K562 (cell line): ENCODE measurements at regions not wholly inside any gene's neighbourhood (a gene's known extent, or its start where the extent isn't known, plus 50 kb on each side); places are given as distances from the start of the nearest gene placed in this dataset.

Source experiments
- ATAC-seq: fragments of 200-7000 bp; cut with Tn5 transposase; 3 replicates; pipeline ENCODE4 v1.9.1; 2020; ENCODE audit warnings: moderate library complexity
- BruUV-seq: library from RNA; stranded (reverse); fragments of 400-500 nt; replicated peaks from 2 replicates; lab custom pipeline; 2021; lab: Mats Ljungman, UMichigan
- CTCF ChIA-PET: fragments of 300-600 bp; formaldehyde crosslinking; extraction: SDS; loops from one replicate; lab custom pipeline; 2021; ENCODE audit warnings: low intra/inter-chr PET ratio; lab: Yijun Ruan, JAX
- POLR2A ChIA-PET: fragments of 300-600, 350-650 bp; sonication (Branson Sonifier 250); formaldehyde crosslinking; extraction: SDS; loops from one replicate; lab custom pipeline; 2021; ENCODE audit warnings: antibody characterized with exemption, inconsistent platforms; lab: Yijun Ruan, JAX
- DNase-seq, 4 experiments: peaks; one replicate each; pipeline versions ENCODE4 v3.0.0 to v3.0.0-alpha.2; 2011 to 2018; ENCODE audit warnings: low spot score in 3 of 4, mixed read lengths in 3 of 4; ENCODE audit errors: extremely low read depth in 1 of 4
- FAIRE-seq: peaks from 2 replicates; lab custom pipeline; 2011; peaks lifted over from hg19 to GRCh38; lab: Jason Lieb, UNC
- H2AFZ ChIP-seq: 2 replicates; pipeline ENCODE4 v1.6.0; 2011; ENCODE audit warnings: low read depth, low read length, control low read depth, inconsistent platforms
- H3K27ac ChIP-seq: fragments of 200-600 bp; 3 replicates; pipeline ENCODE4 v1.8.0; 2011; ENCODE audit warnings: low read depth, mild to moderate bottlenecking, control low read depth, inconsistent platforms, low read length, moderate library complexity, mixed read lengths; ENCODE audit errors: extremely low read depth
- H3K27me3 ChIP-seq, 2 experiments: fragments of 300-600 bp in 1 of 2; 2 replicates in 1 of 2; 3 replicates in 1 of 2; pipeline versions ENCODE4 v1.6.0 to v1.8.0; 2011; ENCODE audit warnings: inconsistent platforms in 2 of 2, low read length in 2 of 2, mild to moderate bottlenecking in 1 of 2, mixed read lengths in 1 of 2, moderate library complexity in 1 of 2; ENCODE audit not compliant: control insufficient read depth in 2 of 2, insufficient read depth in 2 of 2
- H3K36me3 ChIP-seq: fragments of 300-600 bp; 3 replicates; pipeline ENCODE4 v1.8.0; 2011; ENCODE audit warnings: mild to moderate bottlenecking, low read length, inconsistent platforms; ENCODE audit not compliant: control insufficient read depth, insufficient read depth
- H3K4me1 ChIP-seq, 2 experiments: fragments of 200-600 bp in 1 of 2; replicated peaks in 1 of 2; 2 replicates in 1 of 2; 3 replicates in 1 of 2; pipeline versions ENCODE4 v1.5.1 to v1.8.0; 2011; ENCODE audit warnings: inconsistent platforms in 2 of 2, low read length in 2 of 2, mild to moderate bottlenecking in 1 of 2, mixed read lengths in 1 of 2, moderate library complexity in 1 of 2; ENCODE audit not compliant: control insufficient read depth in 2 of 2, insufficient read depth in 2 of 2
- H3K4me2 ChIP-seq: 2 replicates; pipeline ENCODE4 v1.6.1; 2011; ENCODE audit warnings: low read length, control low read depth, inconsistent platforms, mixed read lengths; ENCODE audit not compliant: insufficient read depth
- H3K4me3 ChIP-seq: fragments of 200-600 bp; sonication (generic), shearing (Covaris generic); 2 replicates; pipeline ENCODE4 v1.5.1; 2016; ENCODE audit warnings: control low read depth, inconsistent platforms
- H3K79me2 ChIP-seq: fragments of 200-600 bp; 3 replicates; pipeline ENCODE4 v1.8.0; 2011; ENCODE audit warnings: low read length, inconsistent platforms; ENCODE audit not compliant: control insufficient read depth, insufficient read depth
- H3K9ac ChIP-seq, 2 experiments: 2 replicates each; pipeline versions ENCODE4 v1.6.0 to v1.6.1; 2011; ENCODE audit warnings: low read depth in 2 of 2, low read length in 2 of 2, control low read depth in 1 of 2, inconsistent platforms in 1 of 2, mild to moderate bottlenecking in 1 of 2, mixed read lengths in 1 of 2; ENCODE audit not compliant: insufficient read depth in 1 of 2
- H3K9me1 ChIP-seq: one replicate; pipeline ENCODE4 v1.6.0; 2011; ENCODE audit warnings: inconsistent platforms, mild to moderate bottlenecking, low read length, moderate library complexity; ENCODE audit not compliant: control insufficient read depth, insufficient read depth
- H3K9me3 ChIP-seq: replicated peaks from 2 replicates; pipeline ENCODE4 v1.5.1; 2011; ENCODE audit warnings: low read depth, low read length, inconsistent platforms; ENCODE audit not compliant: control insufficient read depth, insufficient read depth
- H4K20me1 ChIP-seq: replicated peaks from 2 replicates; pipeline ENCODE4 v1.6.1; 2011; ENCODE audit warnings: low read length, inconsistent platforms, mixed read lengths; ENCODE audit not compliant: control insufficient read depth, insufficient read depth
- ATF7 ChIP-seq: fragments of 450-650 bp; IDR thresholded peaks from 2 replicates; pipeline ENCODE4 v1.7.1; 2014; ENCODE audit warnings: mild to moderate bottlenecking, moderate library complexity
- ETS2 ChIP-seq: IDR thresholded peaks from 2 replicates; pipeline ENCODE4 v1.6.1; 2016; ENCODE audit warnings: borderline replicate concordance, missing genetic modification characterization, mild to moderate bottlenecking, moderate library complexity, missing compliant biosample characterization; ENCODE audit not compliant: poor library complexity, severe bottlenecking
- FOXO4 ChIP-seq: fragments of 450-650 bp; formaldehyde crosslinking; IDR thresholded peaks from 2 replicates; pipeline ENCODE4 v1.4.0; 2020; ENCODE audit warnings: mild to moderate bottlenecking, moderate library complexity
- HNRNPK ChIP-seq: fragments of 200-400 bp; formaldehyde crosslinking; IDR thresholded peaks from one replicate; pipeline ENCODE4 v1.6.1; 2018; ENCODE audit warnings: mild to moderate bottlenecking, low read depth, low read length; ENCODE audit not compliant: poor library complexity, severe bottlenecking
- MAFG ChIP-seq: fragments of 450-650 bp; conservative IDR thresholded peaks from 2 replicates; pipeline ENCODE4 v1.6.1; 2016; ENCODE audit warnings: missing genetic modification characterization, missing compliant biosample characterization
- RUNX1 ChIP-seq: sonication (generic); IDR thresholded peaks from 2 replicates; pipeline ENCODE4 v1.6.1; 2016; ENCODE audit warnings: antibody characterized with exemption, low read depth
- SOX6 ChIP-seq: fragments of 450-650 bp; IDR thresholded peaks from 2 replicates; pipeline ENCODE4 v1.6.1; 2014; ENCODE audit warnings: mild to moderate bottlenecking
- TAF15 ChIP-seq: fragments of 200-400 bp; formaldehyde crosslinking; IDR thresholded peaks from 2 replicates; pipeline ENCODE4 v1.6.1; 2017; ENCODE audit warnings: mild to moderate bottlenecking, low read depth, low read length, moderate library complexity
- ZNF146 ChIP-seq: IDR thresholded peaks from one replicate; pipeline ENCODE4 v1.6.1; 2018; ENCODE audit warnings: missing compliant biosample characterization; ENCODE audit not compliant: unreplicated experiment
- ZNF41 ChIP-seq: fragments of 250-450 bp; sonication (Bioruptor Pico); conservative IDR thresholded peaks from 2 replicates; pipeline ENCODE4 v1.4.0; 2020; ENCODE audit warnings: mild to moderate bottlenecking
- WGBS: fragments of 100-300 bp; shearing (Covaris generic); methylation state at CpG from one replicate; pipeline ENCODE4 v1.1.6; 2016; ENCODE audit warnings: low coverage, mixed read lengths; ENCODE audit not compliant: insufficient coverage; ENCODE audit errors: missing lambda C conversion rate; 5-methylcytosine and 5-hydroxymethylcytosine counted together
- in situ Hi-C: fragments of 300-500 bp; cut with MboI; formaldehyde crosslinking; loops from 4 replicates; pipeline ENCODE4 v1.15.0; 2018; ENCODE audit warnings: inconsistent platforms, mixed read lengths
- intact Hi-C: fragments of 100-400 bp; cut with micrococcal nuclease; formaldehyde crosslinking; loops from 2 replicates; pipeline ENCODE4 v1.14.2; 2022

- Histone ChIP-seq H3K27me3 (no peaks in the 10 kb centered on the region), H3K9ac (no peak overlapping the region), H3K9me3 (no peaks in the 10 kb centered on the region), H3K4me3 (no peak overlapping the region), H3K4me2 (no peak overlapping the region), H3K36me3 (no peaks in the 10 kb centered on the region), H3K4me1 (no peaks in the 10 kb centered on the region), H3K27ac (no peak overlapping the region), H2AFZ (no peak overlapping the region), H3K9me1 (no peaks in the 10 kb centered on the region), H4K20me1 (no peaks in the 10 kb centered on the region), H3K79me2 (no peaks in the 10 kb centered on the region)
- ChIA-PET POLR2A (no interaction called here), CTCF (no interaction called here)
- no TSS peak for BruUV-seq
- DNase-seq (no peak), ATAC-seq (no peak), FAIRE-seq (no peak)
- intact Hi-C loops (no loop called here), in situ Hi-C loops (no loop called here)
- WGBS, result 2% methylated on average over 4 of the region's 4 CpGs
- TF ChIP-seq MAFG (tag) (no peak), FOXO4 (no peak), ZNF146 (peak; percentile 72)
Measured at GRCh38 chr4:74848774-74849173, 54.5 kb upstream of the BTC start.

GRCh38 chr4:74845834-74846233, 51.5 kb upstream of the BTC start:
- WGBS, result 0% methylated on average over 1 of the region's 1 CpG
- no peaks in the 10 kb centered on the region for H4K20me1 ChIP-seq
- H3K9ac ChIP-seq, result no peak overlapping the region
- ChIA-PET CTCF (no interaction called here), POLR2A (no interaction called here)
- no TSS peak for BruUV-seq
- no peaks in the 10 kb centered on the region for H3K36me3 ChIP-seq
- no peaks in the 10 kb centered on the region for H3K9me3 ChIP-seq
- H3K79me2 ChIP-seq, result no peaks in the 10 kb centered on the region
- ATAC-seq, result no peak
- TF ChIP-seq RUNX1, result no peak
- TF ChIP-seq ZNF41 (CRISPR knock-in tag), result no peak
- no peak for TF ChIP-seq HNRNPK
- TF ChIP-seq TAF15, result no peak
- no peak for TF ChIP-seq ETS2 (tag)
- no peak for TF ChIP-seq SOX6
- no peak for TF ChIP-seq ATF7
- H2AFZ ChIP-seq, result no peak overlapping the region
- H3K27ac ChIP-seq, result no peak overlapping the region
- H3K9me1 ChIP-seq, result no peaks in the 10 kb centered on the region
- no peaks in the 10 kb centered on the region for H3K27me3 ChIP-seq
- no peaks in the 10 kb centered on the region for H3K4me1 ChIP-seq
- H3K4me2 ChIP-seq, result no peak overlapping the region
- DNase-seq, result no peak
- in situ Hi-C loops (no loop called here), intact Hi-C loops (no loop called here)
- no peak for FAIRE-seq
- no peak overlapping the region for H3K4me3 ChIP-seq
